ENCODE measurements at regions not wholly inside any gene's neighbourhood (a gene's known extent, or its start where the extent isn't known, plus 50 kb on each side); places are given as distances from the start of the nearest gene placed in this dataset.

GRCh38 chr10:109253306-109253705, 670.0 kb downstream of the XPNPEP1 start:
- TF ChIP-seq CTCF (IDR thresholded peaks at IDR 0.05; ENCODE audit: insufficient read depth, low read length, poor library complexity, severe bottlenecking): no peak
- no peak for TF ChIP-seq EZH2phosphoT487 (conservative IDR thresholded peaks at IDR 0.05; ENCODE audit: low read length)
